SK-N-SH (cell line): ENCODE measurements at regions not wholly inside any gene's neighbourhood (a gene's known extent, or its start where the extent isn't known, plus 50 kb on each side); places are given as distances from the start of the nearest gene placed in this dataset.

Experiments
- CTCF ChIP-seq: fragments of 200-600 bp; sonication (generic); IDR thresholded peaks from 2 replicates; pipeline ENCODE4 v1.6.1; 2017; ENCODE audit warnings: antibody characterized with exemption, mild to moderate bottlenecking, moderate library complexity
- EP300 ChIP-seq, 2 experiments: IDR thresholded peaks; 2 replicates each; pipeline versions ENCODE4 v1.4.0 to v1.6.1; 2012; ENCODE audit warnings: borderline replicate concordance in 1 of 2, low read depth in 1 of 2, low read length in 1 of 2
- FOXM1 ChIP-seq: IDR thresholded peaks from 2 replicates; pipeline ENCODE4 v1.4.0; 2012; ENCODE audit warnings: low read depth, mild to moderate bottlenecking
- JUND ChIP-seq: IDR thresholded peaks from 2 replicates; pipeline ENCODE4 v1.4.0; 2012
- MAX ChIP-seq: IDR thresholded peaks from 2 replicates; pipeline ENCODE4 v1.4.0; 2012; ENCODE audit warnings: low read depth
- RAD21 ChIP-seq: IDR thresholded peaks from 2 replicates; pipeline ENCODE4 v1.6.1; 2012; ENCODE audit warnings: mild to moderate bottlenecking, low read length
- TAF1 ChIP-seq: IDR thresholded peaks from 2 replicates; pipeline ENCODE4 v1.6.1; 2012; ENCODE audit warnings: low read depth, mild to moderate bottlenecking, low read length, moderate library complexity, borderline replicate concordance
- USF2 ChIP-seq: fragments of 150-350 bp; IDR thresholded peaks from 2 replicates; pipeline ENCODE4 v1.6.1; 2017; ENCODE audit warnings: antibody characterized with exemption, low read length, low read depth, borderline replicate concordance
- YY1 ChIP-seq: IDR thresholded peaks from 2 replicates; pipeline ENCODE4 v1.4.0; 2012; ENCODE audit warnings: low read depth, mild to moderate bottlenecking
- TF ChIP-seq, protein P1 (sequence below): IDR thresholded peaks from 2 replicates; pipeline ENCODE4 v1.6.1; 2012; ENCODE audit warnings: mild to moderate bottlenecking, low read depth, low read length, moderate library complexity
- TF ChIP-seq, protein P2 (sequence below): IDR thresholded peaks from 2 replicates; pipeline ENCODE4 v1.4.0; 2012; ENCODE audit warnings: low read depth, borderline replicate concordance

- TF ChIP-seq JUND (no peak), RAD21 (no peak), MAX (no peak), CTCF (no peak), YY1 (no peak), TAF1 (no peak), EP300 (IDR thresholded peaks at IDR 0.05; ENCODE audit: borderline replicate concordance in 1 of 2, low read depth in 1 of 2, low read length in 1 of 2) (no peak), FOXM1 (no peak), USF2 (no peak)
- TF ChIP-seq, protein P1, sequence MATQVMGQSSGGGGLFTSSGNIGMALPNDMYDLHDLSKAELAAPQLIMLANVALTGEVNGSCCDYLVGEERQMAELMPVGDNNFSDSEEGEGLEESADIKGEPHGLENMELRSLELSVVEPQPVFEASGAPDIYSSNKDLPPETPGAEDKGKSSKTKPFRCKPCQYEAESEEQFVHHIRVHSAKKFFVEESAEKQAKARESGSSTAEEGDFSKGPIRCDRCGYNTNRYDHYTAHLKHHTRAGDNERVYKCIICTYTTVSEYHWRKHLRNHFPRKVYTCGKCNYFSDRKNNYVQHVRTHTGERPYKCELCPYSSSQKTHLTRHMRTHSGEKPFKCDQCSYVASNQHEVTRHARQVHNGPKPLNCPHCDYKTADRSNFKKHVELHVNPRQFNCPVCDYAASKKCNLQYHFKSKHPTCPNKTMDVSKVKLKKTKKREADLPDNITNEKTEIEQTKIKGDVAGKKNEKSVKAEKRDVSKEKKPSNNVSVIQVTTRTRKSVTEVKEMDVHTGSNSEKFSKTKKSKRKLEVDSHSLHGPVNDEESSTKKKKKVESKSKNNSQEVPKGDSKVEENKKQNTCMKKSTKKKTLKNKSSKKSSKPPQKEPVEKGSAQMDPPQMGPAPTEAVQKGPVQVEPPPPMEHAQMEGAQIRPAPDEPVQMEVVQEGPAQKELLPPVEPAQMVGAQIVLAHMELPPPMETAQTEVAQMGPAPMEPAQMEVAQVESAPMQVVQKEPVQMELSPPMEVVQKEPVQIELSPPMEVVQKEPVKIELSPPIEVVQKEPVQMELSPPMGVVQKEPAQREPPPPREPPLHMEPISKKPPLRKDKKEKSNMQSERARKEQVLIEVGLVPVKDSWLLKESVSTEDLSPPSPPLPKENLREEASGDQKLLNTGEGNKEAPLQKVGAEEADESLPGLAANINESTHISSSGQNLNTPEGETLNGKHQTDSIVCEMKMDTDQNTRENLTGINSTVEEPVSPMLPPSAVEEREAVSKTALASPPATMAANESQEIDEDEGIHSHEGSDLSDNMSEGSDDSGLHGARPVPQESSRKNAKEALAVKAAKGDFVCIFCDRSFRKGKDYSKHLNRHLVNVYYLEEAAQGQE = no peak
- TF ChIP-seq, protein P2, sequence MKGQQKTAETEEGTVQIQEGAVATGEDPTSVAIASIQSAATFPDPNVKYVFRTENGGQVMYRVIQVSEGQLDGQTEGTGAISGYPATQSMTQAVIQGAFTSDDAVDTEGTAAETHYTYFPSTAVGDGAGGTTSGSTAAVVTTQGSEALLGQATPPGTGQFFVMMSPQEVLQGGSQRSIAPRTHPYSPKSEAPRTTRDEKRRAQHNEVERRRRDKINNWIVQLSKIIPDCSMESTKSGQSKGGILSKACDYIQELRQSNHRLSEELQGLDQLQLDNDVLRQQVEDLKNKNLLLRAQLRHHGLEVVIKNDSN = no peak
Measured at GRCh38 chr1:191145834-191146233, 668.2 kb upstream of the BRINP3 start.
